ENCODE measurements at regions not wholly inside any gene's neighbourhood (a gene's known extent, or its start where the extent isn't known, plus 50 kb on each side); places are given as distances from the start of the nearest gene placed in this dataset.

- TF ChIP-seq, protein P1, sequence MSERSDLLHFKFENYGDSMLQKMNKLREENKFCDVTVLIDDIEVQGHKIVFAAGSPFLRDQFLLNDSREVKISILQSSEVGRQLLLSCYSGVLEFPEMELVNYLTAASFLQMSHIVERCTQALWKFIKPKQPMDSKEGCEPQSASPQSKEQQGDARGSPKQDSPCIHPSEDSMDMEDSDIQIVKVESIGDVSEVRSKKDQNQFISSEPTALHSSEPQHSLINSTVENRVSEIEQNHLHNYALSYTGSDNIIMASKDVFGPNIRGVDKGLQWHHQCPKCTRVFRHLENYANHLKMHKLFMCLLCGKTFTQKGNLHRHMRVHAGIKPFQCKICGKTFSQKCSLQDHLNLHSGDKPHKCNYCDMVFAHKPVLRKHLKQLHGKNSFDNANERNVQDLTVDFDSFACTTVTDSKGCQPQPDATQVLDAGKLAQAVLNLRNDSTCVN (tag by site-specific recombination; optimal IDR thresholded peaks at IDR 0.05) = no peak
- TF ChIP-seq MYNN (tag by site-specific recombination; IDR thresholded peaks at IDR 0.05; ENCODE audit: borderline replicate concordance) = no peak
Measured at GRCh38 chr3:102304550-102304949, 130.3 kb upstream of the ZPLD1 start (continued).

DNA sequence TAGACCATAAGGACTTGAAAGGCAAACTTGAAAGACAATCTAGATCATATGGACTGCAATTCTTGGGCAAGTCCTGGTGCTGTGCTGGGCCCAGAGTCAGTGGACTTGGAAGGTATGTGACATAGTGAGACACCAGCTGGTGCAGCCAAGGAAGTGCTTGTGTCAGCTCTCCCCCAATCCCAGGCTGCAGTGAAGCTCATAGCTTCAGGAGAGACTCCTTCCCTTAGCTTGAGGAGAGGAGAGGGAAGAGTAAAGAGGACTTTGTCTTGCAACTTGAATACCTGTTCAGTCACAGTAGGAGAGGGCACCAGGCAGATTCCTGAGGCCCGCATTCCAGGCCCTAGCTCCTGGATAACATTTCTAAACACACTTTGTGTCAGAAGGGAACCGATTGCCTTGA lies 127.4 kb upstream of the ZPLD1 start:
- Histone ChIP-seq H3K36me3 (ENCODE audit: control insufficient read depth in 2 of 2, insufficient read depth in 1 of 2, low read length in 2 of 2) (no peaks in the 10 kb centered on the region), H3K27ac (ENCODE audit: extremely low read depth, low read depth, low read length) (no peak overlapping the region), H3K4me1 (ENCODE audit: control insufficient read depth, insufficient read depth, low read length) (no peaks in the 10 kb centered on the region), H3K9me3 (ENCODE audit: control insufficient read depth, insufficient read depth, low read depth, low read length) (no peaks in the 10 kb centered on the region), H3K4me3 (ENCODE audit: low read depth, low read length) (no peak overlapping the region)
- CTCF ChIA-PET = no interaction called here
- POLR2A ChIA-PET = no interaction called here
- TF ChIP-seq ZNF501 (tag by site-specific recombination; IDR thresholded peaks at IDR 0.05) = no peak
- no peak for TF ChIP-seq GLIS1 (tag by site-specific recombination; IDR thresholded peaks at IDR 0.05)
- TF ChIP-seq, protein P2, sequence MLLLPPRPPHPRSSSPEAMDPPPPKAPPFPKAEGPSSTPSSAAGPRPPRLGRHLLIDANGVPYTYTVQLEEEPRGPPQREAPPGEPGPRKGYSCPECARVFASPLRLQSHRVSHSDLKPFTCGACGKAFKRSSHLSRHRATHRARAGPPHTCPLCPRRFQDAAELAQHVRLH (tag by site-specific recombination; IDR thresholded peaks at IDR 0.05) = no peak
- no peak for TF ChIP-seq ZNF426 (tag by site-specific recombination; IDR thresholded peaks at IDR 0.05)
- no peak for TF ChIP-seq YY1 (tag by site-specific recombination; IDR thresholded peaks at IDR 0.05)
- no peak for TF ChIP-seq ZNF768 (tag by site-specific recombination; IDR thresholded peaks at IDR 0.05)
- no peak for TF ChIP-seq ZNF121 (tag by site-specific recombination; IDR thresholded peaks at IDR 0.05)
- TF ChIP-seq BCL6B (tag by site-specific recombination; IDR thresholded peaks at IDR 0.05) = no peak
- TF ChIP-seq ELK4 (IDR thresholded peaks at IDR 0.05; ENCODE audit: borderline replicate concordance, low read depth, low read length) = no peak
- TF ChIP-seq ZNF221 (tag by site-specific recombination; IDR thresholded peaks at IDR 0.05; ENCODE audit: borderline replicate concordance) = no peak
- TF ChIP-seq, protein P3, sequence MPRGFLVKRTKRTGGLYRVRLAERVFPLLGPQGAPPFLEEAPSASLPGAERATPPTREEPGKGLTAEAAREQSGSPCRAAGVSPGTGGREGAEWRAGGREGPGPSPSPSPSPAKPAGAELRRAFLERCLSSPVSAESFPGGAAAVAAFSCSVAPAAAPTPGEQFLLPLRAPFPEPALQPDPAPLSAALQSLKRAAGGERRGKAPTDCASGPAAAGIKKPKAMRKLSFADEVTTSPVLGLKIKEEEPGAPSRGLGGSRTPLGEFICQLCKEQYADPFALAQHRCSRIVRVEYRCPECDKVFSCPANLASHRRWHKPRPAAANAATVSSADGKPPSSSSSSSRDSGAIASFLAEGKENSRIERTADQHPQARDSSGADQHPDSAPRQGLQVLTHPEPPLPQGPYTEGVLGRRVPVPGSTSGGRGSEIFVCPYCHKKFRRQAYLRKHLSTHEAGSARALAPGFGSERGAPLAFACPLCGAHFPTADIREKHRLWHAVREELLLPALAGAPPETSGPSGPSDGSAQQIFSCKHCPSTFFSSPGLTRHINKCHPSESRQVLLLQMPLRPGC (tag by site-specific recombination; IDR thresholded peaks at IDR 0.05) = no peak
- no peak for TF ChIP-seq SP7 (tag by site-specific recombination; IDR thresholded peaks at IDR 0.05)
- TF ChIP-seq HOXA7 (CRISPR knock-in tag; IDR thresholded peaks at IDR 0.05; ENCODE audit: borderline replicate concordance) = no peak
- TF ChIP-seq, protein P4, sequence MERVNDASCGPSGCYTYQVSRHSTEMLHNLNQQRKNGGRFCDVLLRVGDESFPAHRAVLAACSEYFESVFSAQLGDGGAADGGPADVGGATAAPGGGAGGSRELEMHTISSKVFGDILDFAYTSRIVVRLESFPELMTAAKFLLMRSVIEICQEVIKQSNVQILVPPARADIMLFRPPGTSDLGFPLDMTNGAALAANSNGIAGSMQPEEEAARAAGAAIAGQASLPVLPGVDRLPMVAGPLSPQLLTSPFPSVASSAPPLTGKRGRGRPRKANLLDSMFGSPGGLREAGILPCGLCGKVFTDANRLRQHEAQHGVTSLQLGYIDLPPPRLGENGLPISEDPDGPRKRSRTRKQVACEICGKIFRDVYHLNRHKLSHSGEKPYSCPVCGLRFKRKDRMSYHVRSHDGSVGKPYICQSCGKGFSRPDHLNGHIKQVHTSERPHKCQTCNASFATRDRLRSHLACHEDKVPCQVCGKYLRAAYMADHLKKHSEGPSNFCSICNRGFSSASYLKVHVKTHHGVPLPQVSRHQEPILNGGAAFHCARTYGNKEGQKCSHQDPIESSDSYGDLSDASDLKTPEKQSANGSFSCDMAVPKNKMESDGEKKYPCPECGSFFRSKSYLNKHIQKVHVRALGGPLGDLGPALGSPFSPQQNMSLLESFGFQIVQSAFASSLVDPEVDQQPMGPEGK (tag by site-specific recombination; IDR thresholded peaks at IDR 0.05) = no peak
- TF ChIP-seq KLF16 (tag by site-specific recombination; IDR thresholded peaks at IDR 0.05) = no peak
- TF ChIP-seq ZNF184 (tag by site-specific recombination; IDR thresholded peaks at IDR 0.05) = no peak
- no peak for TF ChIP-seq ZNF548 (tag by site-specific recombination; IDR thresholded peaks at IDR 0.05)
- TF ChIP-seq ZSCAN23 (tag by site-specific recombination; IDR thresholded peaks at IDR 0.05) = no peak

Measured in HEK293 (cell line).